ENCODE measurements at regions not wholly inside any gene's neighbourhood (a gene's known extent, or its start where the extent isn't known, plus 50 kb on each side); places are given as distances from the start of the nearest gene placed in this dataset.
"Not testable (repeated sequence)": the region's sequence is repeated elsewhere in the genome, so short reads cannot be mapped to it uniquely, and the experiment has no call there.

GRCh38 chr4:65998807-65999517 is 328.7 kb upstream of the EPHA5 start (continued):
- peak; percentile 51; the same call in 1 of the 2 replicates for TF ChIP-seq ZGPAT (CRISPR knock-in tag; IDR thresholded peaks at IDR 0.05)
- peak in 1 of 2 experiments; percentile 29; a peak in 1 of 4 replicates for TF ChIP-seq NR2F1 (CRISPR knock-in tag; IDR thresholded peaks at IDR 0.05)
- 0 out of 2 replicates have a peak, but pooled peaks have one; percentile 29 for TF ChIP-seq UBTF (CRISPR knock-in tag; IDR thresholded peaks at IDR 0.05)
- TF ChIP-seq KLF16 (CRISPR knock-in tag; IDR thresholded peaks at IDR 0.05), result 0 out of 4 replicates have a peak, but pooled peaks of 1 of the 2 experiments have one; percentile 18
- TF ChIP-seq SP5 (CRISPR knock-in tag; IDR thresholded peaks at IDR 0.05; ENCODE audit: borderline replicate concordance, low read depth), result peak; percentile 44; the same call in 1 of the 2 replicates
- peak; percentile 23; the same call in 1 of the 2 replicates for TF ChIP-seq FOXP4 (CRISPR knock-in tag; IDR thresholded peaks at IDR 0.05)
- 0 out of 2 replicates have a peak, but pooled peaks have one; percentile 28 for TF ChIP-seq ZNF292 (CRISPR knock-in tag; IDR thresholded peaks at IDR 0.05; ENCODE audit: borderline replicate concordance, low read depth)
- peak; percentile 88 for TF ChIP-seq HNF4A (CRISPR knock-in tag; IDR thresholded peaks at IDR 0.05)
- TF ChIP-seq FOXJ3 (CRISPR knock-in tag; IDR thresholded peaks at IDR 0.05; ENCODE audit: borderline replicate concordance), result peak; percentile 42; the same call in 1 of the 2 replicates
- peak; percentile 30; the same call in 1 of the 2 replicates for TF ChIP-seq ZFP91 (CRISPR knock-in tag; IDR thresholded peaks at IDR 0.05; ENCODE audit: borderline replicate concordance)
- TF ChIP-seq POLR2A (IDR thresholded peaks at IDR 0.05; ENCODE audit: insufficient read depth in 1 of 2, low read depth in 2 of 2, low read length in 2 of 2), result peak in 1 of 2 experiments; percentile 50; a peak in 2 of 4 replicates
- peak; percentile 48; the same call in 1 of the 2 replicates for TF ChIP-seq POLR2AphosphoS5 (IDR thresholded peaks at IDR 0.05; ENCODE audit: low read depth, low read length)
- TF ChIP-seq SOX6 (IDR thresholded peaks at IDR 0.05), result not testable (repeated sequence)
- TF ChIP-seq SOX6 (CRISPR knock-in tag; IDR thresholded peaks at IDR 0.05), result peak; percentile 50
- peak; percentile 56; the same call in 1 of the 2 replicates for TF ChIP-seq MYC (CRISPR knock-in tag; IDR thresholded peaks at IDR 0.05; ENCODE audit: borderline replicate concordance)
- 0 out of 2 replicates have a peak, but pooled peaks have one; percentile 21 for TF ChIP-seq RARA (CRISPR knock-in tag; IDR thresholded peaks at IDR 0.05)
- peak; percentile 72 for TF ChIP-seq ZNF652 (CRISPR knock-in tag; IDR thresholded peaks at IDR 0.05; ENCODE audit: borderline replicate concordance, low read depth)
- peak; percentile 36; the same call in 1 of the 2 replicates for TF ChIP-seq HDAC2 (CRISPR knock-in tag; IDR thresholded peaks at IDR 0.05)
- peak; percentile 38; the same call in 1 of the 2 replicates for TF ChIP-seq FOXK1 (CRISPR knock-in tag; IDR thresholded peaks at IDR 0.05; ENCODE audit: borderline replicate concordance, low read depth)
- TF ChIP-seq FOXA3 (CRISPR knock-in tag; IDR thresholded peaks at IDR 0.05), result peak; percentile 79
- TF ChIP-seq KDM6A (CRISPR knock-in tag; IDR thresholded peaks at IDR 0.05; ENCODE audit: low read depth), result peak; percentile 64; the same call in 1 of the 2 replicates

All from HepG2 (cell line).